NCI-H1105 (cell line): ENCODE measurements at regions not wholly inside any gene's neighbourhood (a gene's known extent, or its start where the extent isn't known, plus 50 kb on each side); places are given as distances from the start of the nearest gene placed in this dataset.
"Not testable (repeated sequence)": the region's sequence is repeated elsewhere in the genome, so short reads cannot be mapped to it uniquely, and the experiment has no call there.

Experiments
- DNase-seq: peaks from one replicate; lab custom pipeline; 2025; lab: John Stamatoyannopoulos, UW

- DNase-seq = peak; percentile 84
These were observed 208.8 kb downstream of the RNF144B start for GRCh38 chr6:18595774-18596530.

- DNase-seq = no peak
These were observed 209.3 kb downstream of the RNF144B start for GRCh38 chr6:18596531-18596835.

DNA sequence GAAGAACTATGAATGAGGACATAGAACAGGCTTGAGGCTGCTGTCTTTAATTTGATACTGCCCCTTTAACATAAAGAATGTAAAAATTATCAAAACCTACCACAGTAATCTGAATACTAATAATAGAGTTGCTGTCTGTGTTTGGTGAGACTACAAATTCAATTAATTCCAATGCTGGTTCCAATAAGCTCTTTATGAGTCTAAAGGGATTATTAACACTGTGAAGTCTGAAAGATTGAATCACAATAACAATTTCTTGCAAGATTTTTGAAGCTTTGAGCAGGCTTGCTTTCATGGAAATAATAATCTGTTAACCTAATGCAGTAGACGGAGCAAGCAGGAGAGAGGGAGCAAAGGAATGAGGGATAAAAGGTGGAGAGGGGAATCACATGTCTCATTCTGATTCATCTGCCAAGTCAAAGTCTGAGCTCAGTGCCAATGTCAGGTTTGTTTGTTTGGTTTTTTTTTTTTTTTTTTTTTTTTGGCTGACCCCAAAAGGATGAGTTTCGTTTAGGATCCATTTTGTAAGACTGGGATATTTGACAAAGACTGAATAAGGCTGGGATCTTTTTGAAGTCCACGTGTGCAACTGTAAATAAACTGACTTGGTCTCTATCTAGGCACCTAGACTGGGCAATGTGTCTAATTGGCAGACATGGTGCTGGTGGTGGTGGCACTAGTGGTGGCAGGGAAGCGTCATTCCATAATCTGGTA, 211.6 kb downstream of the RNF144B start:
- DNase-seq = no peak

DNA sequence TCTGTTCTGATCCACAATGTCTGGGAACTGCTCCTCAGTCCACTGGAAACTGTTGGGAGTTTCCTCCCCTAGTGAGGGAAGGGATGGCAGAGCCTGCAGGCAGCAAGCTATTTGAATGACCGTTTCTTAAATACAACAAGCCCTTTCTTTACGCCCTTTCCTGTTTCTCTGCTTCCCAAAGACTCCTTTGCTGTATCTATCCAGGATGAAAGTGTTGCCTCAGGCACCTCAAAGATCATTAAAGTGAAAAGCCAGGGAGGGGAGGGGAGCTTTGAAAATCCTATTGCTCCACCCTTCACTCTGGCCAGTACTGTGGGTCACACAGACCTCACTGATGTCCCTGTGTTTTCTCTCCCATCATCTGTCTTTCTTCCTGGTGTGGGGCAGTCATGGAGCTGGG, 213.1 kb downstream of the RNF144B start:
- no peak for DNase-seq

DNA sequence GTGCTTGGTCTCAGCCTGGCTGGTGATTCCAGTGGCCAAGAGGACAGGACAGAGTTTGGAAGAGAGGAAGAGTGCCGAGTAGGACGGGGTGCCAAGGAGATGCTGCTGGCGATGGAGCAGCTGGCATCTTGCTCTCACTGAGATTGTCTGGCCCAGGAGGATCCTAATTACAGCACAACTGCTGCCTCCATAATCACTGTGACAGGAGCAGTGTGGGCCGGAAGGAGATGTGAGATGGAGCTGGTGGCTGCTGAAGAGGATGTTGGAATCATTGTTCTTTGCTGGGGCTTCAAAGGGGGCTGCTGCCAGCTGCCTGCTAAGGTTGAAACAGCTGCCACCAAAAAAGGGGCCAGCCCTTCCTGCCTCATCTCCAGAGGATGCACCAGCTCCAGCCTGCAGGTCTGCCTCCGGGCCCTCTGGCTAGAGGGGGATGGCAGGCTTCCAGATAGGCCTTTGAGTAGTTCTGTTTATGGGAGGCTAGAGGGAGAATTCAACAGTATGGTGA, 214.4 kb downstream of the RNF144B start:
- peak; percentile 53 for DNase-seq

- no peak for DNase-seq
These were observed 215.8 kb downstream of the RNF144B start for GRCh38 chr6:18602931-18603330.

DNA sequence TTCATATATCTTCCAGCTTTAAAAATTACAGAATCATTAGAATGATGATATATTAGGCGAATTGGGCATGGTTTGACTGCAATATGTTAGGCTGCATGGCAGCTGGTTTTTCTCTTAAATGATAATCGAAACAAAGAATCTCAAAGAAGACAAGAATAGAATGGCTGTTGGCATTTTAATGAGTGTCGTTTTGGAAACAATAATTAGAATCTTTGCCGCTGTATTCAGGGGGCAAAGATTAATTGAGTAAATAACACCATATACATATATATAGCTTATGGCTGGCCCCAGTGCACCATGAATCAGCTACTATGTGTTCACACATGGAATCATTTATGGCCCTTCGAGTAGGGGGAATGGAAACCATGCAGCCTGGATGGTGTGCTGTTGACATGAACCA, 216.2 kb downstream of the RNF144B start:
- no peak for DNase-seq

DNA sequence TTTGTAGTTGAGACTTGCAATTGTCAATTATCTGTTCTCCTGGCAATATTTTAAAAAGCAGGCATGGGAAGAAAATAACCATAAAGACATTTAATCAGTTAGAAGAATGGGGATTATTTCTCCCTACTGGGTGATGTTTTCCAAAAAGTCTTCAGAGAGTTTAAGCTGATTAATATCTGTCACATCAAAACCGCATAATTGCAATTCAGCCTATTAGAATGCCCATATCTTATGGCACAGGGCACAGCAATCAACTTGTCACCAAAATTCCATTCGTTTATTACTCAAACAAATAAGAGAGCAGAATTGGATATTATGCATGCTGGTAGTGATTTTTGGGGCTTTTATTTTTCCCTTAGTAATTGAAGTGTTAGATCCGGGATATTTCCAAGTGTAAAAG, 218.7 kb downstream of the RNF144B start:
- no peak for DNase-seq

DNA sequence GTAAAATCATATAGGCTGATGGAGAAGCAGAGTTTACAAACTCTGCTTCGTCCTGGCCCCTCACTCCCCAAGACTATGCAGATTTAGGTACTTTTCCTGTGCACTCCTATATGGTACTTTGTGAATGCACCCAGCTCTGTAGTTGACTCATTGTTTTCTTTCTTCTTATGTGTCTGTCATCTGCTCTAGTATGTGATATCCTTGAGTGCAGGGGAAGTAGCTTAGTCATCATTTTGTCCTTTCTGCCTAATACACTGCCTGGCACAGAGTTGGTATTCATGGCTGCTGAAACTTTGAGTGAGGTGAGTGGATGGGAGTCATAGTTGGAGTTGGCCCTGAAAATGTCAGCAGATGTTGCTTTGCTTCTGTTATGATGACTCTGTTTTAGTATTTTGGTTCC, 222.6 kb downstream of the RNF144B start:
- no peak for DNase-seq

DNA sequence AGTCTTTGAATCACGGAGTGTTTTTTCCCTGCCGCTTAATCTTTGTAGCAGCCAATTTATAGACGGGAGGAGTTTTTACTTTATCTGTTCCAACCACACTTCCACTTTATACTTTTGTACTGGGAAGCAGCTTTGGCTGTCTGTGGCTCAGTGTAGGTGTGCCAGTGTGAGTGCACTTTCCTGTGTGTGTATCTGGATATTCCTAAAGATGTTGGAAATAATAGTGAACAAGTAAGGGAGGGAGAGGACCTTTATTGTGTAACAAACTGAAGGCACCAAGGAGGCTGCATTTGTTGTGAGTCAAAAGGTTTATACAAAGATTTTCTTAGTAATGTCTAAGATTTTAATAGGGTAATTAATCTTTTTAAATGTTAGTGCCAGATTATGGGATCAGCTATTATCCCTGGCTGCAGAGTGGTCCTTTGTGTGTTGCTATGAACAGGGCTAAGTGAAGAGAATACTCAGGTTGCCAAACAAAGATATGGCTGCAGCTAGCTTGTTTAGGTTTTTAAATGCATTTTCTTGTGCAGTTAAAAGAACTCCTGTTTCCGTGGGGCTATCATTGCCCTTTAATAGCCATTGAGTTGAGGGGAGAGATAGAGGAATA, 226.3 kb downstream of the RNF144B start:
- DNase-seq = no peak

DNA sequence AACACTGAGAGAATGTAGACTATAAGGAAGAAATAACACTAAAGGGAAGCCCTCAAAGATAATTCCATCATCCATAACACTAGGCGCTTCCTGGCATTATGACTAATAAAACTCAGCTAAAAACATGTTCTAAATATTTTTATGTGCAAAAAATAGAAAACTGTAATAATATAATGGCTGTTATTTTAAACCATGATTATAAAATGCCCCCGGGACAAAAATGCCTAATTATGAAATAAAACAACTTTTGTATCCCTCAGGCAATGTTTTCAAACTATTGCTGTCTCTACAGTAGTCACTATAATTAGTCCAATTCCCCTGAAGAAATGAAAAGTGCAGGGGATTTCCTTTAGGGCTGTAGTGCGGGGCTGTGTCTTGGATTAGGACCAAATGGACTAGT, 242.4 kb downstream of the RNF144B start:
- no peak for DNase-seq

GRCh38 chr6:18632670-18633410, 245.7 kb downstream of the RNF144B start:
- no peak for DNase-seq

GRCh38 chr6:18634912-18635311, 247.8 kb downstream of the RNF144B start:
- DNase-seq = no peak

DNA sequence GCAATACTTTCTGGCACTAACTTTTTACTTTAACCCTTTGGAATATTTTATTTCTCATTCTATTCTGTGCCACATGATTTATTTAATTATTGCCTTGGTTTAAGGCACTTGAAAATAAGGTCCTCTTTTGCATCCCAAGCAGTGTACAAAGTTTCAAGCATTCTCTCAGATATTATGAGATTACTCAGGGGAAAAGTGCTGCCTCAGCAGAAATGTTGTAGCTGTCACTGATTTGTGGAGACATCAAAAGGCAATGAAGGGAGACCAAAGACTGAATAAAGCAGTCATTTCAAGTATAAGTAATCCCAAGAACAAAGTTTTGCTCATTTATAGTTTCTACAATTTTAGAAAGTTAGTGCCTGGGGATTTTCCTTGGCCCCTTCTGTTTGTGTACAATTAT, 253.0 kb downstream of the RNF144B start:
- no peak for DNase-seq

GRCh38 chr6:18640754-18641153, 253.6 kb downstream of the RNF144B start:
- DNase-seq = no peak

- no peak for DNase-seq
These were observed 267.7 kb downstream of the RNF144B start for GRCh38 chr6:18654821-18655220.

DNA sequence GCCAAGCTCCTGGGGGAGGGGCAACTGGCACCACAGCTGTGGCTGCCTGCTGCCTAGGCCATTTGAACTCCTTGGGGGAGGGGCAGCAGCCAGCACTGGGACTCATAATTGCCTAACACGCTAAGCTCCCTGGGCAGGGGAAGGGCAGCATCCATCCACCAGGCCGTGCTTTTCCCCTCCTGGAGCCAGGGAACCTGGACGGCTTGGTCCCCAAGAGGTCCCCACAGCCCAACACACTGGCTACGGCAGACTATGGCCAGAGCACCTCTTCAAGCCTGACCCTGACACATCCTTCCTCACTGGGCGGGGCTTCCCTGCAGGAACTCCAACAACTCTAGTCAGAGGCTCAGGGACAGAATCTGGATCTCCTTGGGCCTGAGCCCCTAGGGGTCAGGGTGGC, 269.4 kb downstream of the RNF144B start:
- DNase-seq = no peak

GRCh38 chr6:18659994-18660393, 272.8 kb downstream of the RNF144B start:
- not testable (repeated sequence) for DNase-seq

- DNase-seq = peak; percentile 89
These were observed 275.9 kb downstream of the RNF144B start for GRCh38 chr6:18663011-18663410.

GRCh38 chr6:18664401-18664800, 277.3 kb downstream of the RNF144B start:
- DNase-seq = no peak

- no peak for DNase-seq
These were observed 280.5 kb downstream of the RNF144B start for GRCh38 chr6:18667612-18668011.

GRCh38 chr6:18668994-18669393, 281.8 kb downstream of the RNF144B start:
- no peak for DNase-seq

GRCh38 chr6:18672852-18673251, 285.7 kb downstream of the RNF144B start:
- DNase-seq = no peak
